ENCODE measurements at regions not wholly inside any gene's neighbourhood (a gene's known extent, or its start where the extent isn't known, plus 50 kb on each side); places are given as distances from the start of the nearest gene placed in this dataset.

- DNase-seq (ENCODE audit: low spot score) (no peak), ATAC-seq (ENCODE audit: low read depth) (no peak)
- Histone ChIP-seq H3K27ac (ENCODE audit: poor library complexity, severe bottlenecking) (no peak overlapping the region), H3K9me3 (ENCODE audit: severe bottlenecking) (no peaks in the 10 kb centered on the region), H3K4me3 (ENCODE audit: severe bottlenecking) (no peak overlapping the region), H3K36me3 (ENCODE audit: low read depth) (no peaks in the 10 kb centered on the region), H3K27me3 (ENCODE audit: insufficient read depth, poor library complexity, severe bottlenecking) (no peaks in the 10 kb centered on the region), H3K4me1 (ENCODE audit: insufficient read depth, poor library complexity, severe bottlenecking) (no peaks in the 10 kb centered on the region)
- TF ChIP-seq CTCF (IDR thresholded peaks at IDR 0.05; ENCODE audit: poor library complexity, severe bottlenecking) = no peak
Measured at GRCh38 chr12:24081092-24081529, 131.6 kb upstream of the SOX5 start.

DNA sequence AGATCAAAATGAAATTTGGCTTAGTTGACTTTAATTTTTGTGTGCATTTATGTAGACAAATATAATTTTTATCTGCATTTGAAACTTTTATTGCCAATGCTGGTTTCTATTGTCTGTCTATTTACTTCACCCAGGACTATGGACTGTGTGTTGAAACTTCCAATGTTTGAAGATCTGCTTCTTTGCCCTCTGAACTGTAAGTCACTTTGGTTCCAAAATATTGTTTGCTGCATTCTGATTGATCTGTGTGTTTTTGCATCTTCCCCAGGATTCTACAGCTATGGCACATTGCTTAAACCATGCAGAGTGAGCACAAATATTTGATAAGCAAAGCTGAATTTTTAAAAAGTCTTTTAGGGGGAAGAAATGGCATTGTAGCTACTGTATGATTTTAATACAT is 131.0 kb upstream of the SOX5 start:
- Histone ChIP-seq H3K36me3 (ENCODE audit: low read depth) (no peaks in the 10 kb centered on the region), H3K4me1 (ENCODE audit: insufficient read depth, poor library complexity, severe bottlenecking) (no peaks in the 10 kb centered on the region), H3K4me3 (ENCODE audit: severe bottlenecking) (no peak overlapping the region), H3K27ac (ENCODE audit: poor library complexity, severe bottlenecking) (no peak overlapping the region), H3K27me3 (ENCODE audit: insufficient read depth, poor library complexity, severe bottlenecking) (no peaks in the 10 kb centered on the region), H3K9me3 (ENCODE audit: severe bottlenecking) (no peaks in the 10 kb centered on the region)
- DNase-seq (ENCODE audit: low spot score) (no peak), ATAC-seq (ENCODE audit: low read depth) (no peak)
- TF ChIP-seq CTCF (IDR thresholded peaks at IDR 0.05; ENCODE audit: poor library complexity, severe bottlenecking) = no peak

GRCh38 chr12:24079083-24079482 is 129.6 kb upstream of the SOX5 start:
- Histone ChIP-seq H3K27ac (ENCODE audit: poor library complexity, severe bottlenecking) (no peak overlapping the region), H3K4me1 (ENCODE audit: insufficient read depth, poor library complexity, severe bottlenecking) (no peaks in the 10 kb centered on the region), H3K27me3 (ENCODE audit: insufficient read depth, poor library complexity, severe bottlenecking) (no peaks in the 10 kb centered on the region), H3K36me3 (ENCODE audit: low read depth) (no peaks in the 10 kb centered on the region), H3K4me3 (ENCODE audit: severe bottlenecking) (no peak overlapping the region), H3K9me3 (ENCODE audit: severe bottlenecking) (no peaks in the 10 kb centered on the region)
- no peak for TF ChIP-seq CTCF (IDR thresholded peaks at IDR 0.05; ENCODE audit: poor library complexity, severe bottlenecking)
- DNase-seq (ENCODE audit: low spot score) = no peak
- ATAC-seq (ENCODE audit: low read depth) = no peak

DNA sequence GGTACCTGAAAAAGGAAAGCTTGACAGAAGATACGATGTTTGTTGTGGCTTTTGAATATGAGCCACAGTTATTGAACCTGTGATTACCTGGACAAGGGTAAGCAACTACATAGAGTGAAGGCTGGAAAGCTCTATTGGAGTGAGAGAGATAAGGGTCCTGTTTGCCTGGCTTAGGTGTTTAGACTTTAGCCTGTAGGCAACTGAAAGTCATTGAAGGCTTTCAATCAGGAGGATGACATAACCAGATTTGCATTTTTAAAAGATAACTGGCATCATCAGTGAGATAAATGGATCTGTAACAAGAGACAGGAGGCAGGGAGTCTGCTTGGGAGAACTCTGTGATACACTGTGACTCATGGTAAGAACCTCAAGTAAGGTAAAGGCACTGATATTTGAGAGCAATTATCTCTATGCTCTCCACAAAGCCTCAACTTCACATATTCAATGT is 128.9 kb upstream of the SOX5 start:
- no peaks in the 10 kb centered on the region for H3K27me3 ChIP-seq (ENCODE audit: insufficient read depth, poor library complexity, severe bottlenecking)
- ATAC-seq (ENCODE audit: low read depth) = no peak; the same call in 2 of the 3 replicates
- H3K9me3 ChIP-seq (ENCODE audit: severe bottlenecking) = no peaks in the 10 kb centered on the region
- no peak overlapping the region for H3K4me3 ChIP-seq (ENCODE audit: severe bottlenecking)
- no peaks in the 10 kb centered on the region for H3K36me3 ChIP-seq (ENCODE audit: low read depth)
- H3K27ac ChIP-seq (ENCODE audit: poor library complexity, severe bottlenecking) = no peak overlapping the region
- no peak for TF ChIP-seq CTCF (IDR thresholded peaks at IDR 0.05; ENCODE audit: poor library complexity, severe bottlenecking)
- no peak for DNase-seq (ENCODE audit: low spot score)
- H3K4me1 ChIP-seq (ENCODE audit: insufficient read depth, poor library complexity, severe bottlenecking) = no peaks in the 10 kb centered on the region

DNA sequence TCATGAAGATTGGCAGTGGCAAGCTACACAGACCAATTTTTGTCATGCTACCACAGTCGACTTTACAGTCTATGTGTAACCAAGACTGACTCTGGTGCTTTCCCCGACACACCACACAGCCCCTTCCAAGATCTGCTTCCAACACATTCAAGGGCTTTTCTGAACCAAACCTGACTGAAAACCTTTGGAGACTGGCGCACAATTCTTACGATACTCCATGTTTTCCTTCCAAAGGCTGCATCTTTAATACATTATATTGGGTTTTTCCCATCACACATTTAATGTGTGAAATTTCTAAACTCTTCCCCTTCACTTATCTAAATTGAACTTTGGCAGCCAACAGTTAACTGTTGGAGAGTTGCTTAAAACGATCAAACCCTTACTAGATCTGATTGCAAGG is 127.7 kb upstream of the SOX5 start:
- no peak for TF ChIP-seq CTCF (IDR thresholded peaks at IDR 0.05; ENCODE audit: poor library complexity, severe bottlenecking)
- Histone ChIP-seq H3K4me3 (ENCODE audit: severe bottlenecking) (no peak overlapping the region), H3K36me3 (ENCODE audit: low read depth) (no peaks in the 10 kb centered on the region), H3K4me1 (ENCODE audit: insufficient read depth, poor library complexity, severe bottlenecking) (no peaks in the 10 kb centered on the region), H3K9me3 (ENCODE audit: severe bottlenecking) (no peaks in the 10 kb centered on the region), H3K27ac (ENCODE audit: poor library complexity, severe bottlenecking) (no peak overlapping the region), H3K27me3 (ENCODE audit: insufficient read depth, poor library complexity, severe bottlenecking) (no peaks in the 10 kb centered on the region)
- no peak for ATAC-seq (ENCODE audit: low read depth)
- DNase-seq (ENCODE audit: low spot score) = no peak

All from RWPE2 (cell line).